ENCODE measurements at regions not wholly inside any gene's neighbourhood (a gene's known extent, or its start where the extent isn't known, plus 50 kb on each side); places are given as distances from the start of the nearest gene placed in this dataset.

- TF ChIP-seq EZH2 (IDR thresholded peaks at IDR 0.05) = no peak
- TF ChIP-seq POLR2AphosphoS5 (IDR thresholded peaks at IDR 0.05; ENCODE audit: borderline replicate concordance, low read depth, low read length) = no peak
- no peak for TF ChIP-seq FOXP2 (optimal IDR thresholded peaks at IDR 0.05; ENCODE audit: control extremely low read depth, extremely low read length, insufficient read depth)
These were observed 2050.7 kb upstream of the WWC1 start for GRCh38 chr5:166240705-166241104.
